HL-60 (cell line): ENCODE measurements at regions not wholly inside any gene's neighbourhood (a gene's known extent, or its start where the extent isn't known, plus 50 kb on each side); places are given as distances from the start of the nearest gene placed in this dataset.

Experiments used
- CTCF ChIP-seq: IDR thresholded peaks from one replicate; pipeline ENCODE4 v1.5.1; 2011; ENCODE audit warnings: low read length, control low read depth, inconsistent platforms; ENCODE audit not compliant: insufficient read depth
- GABPA ChIP-seq: IDR thresholded peaks from 2 replicates; pipeline ENCODE4 v1.6.1; 2012; ENCODE audit warnings: low read depth
- POLR2AphosphoS5 ChIP-seq: IDR thresholded peaks from 2 replicates; pipeline ENCODE4 v1.6.1; 2012; ENCODE audit warnings: low read depth
- SPI1 ChIP-seq: IDR thresholded peaks from 2 replicates; pipeline ENCODE4 v1.6.1; 2012; ENCODE audit warnings: low read depth, mild to moderate bottlenecking, borderline replicate concordance
- TF ChIP-seq, protein P1 (sequence below): IDR thresholded peaks from 2 replicates; pipeline ENCODE4 v1.6.1; 2012; ENCODE audit warnings: low read depth; ENCODE audit not compliant: insufficient replicate concordance

DNA sequence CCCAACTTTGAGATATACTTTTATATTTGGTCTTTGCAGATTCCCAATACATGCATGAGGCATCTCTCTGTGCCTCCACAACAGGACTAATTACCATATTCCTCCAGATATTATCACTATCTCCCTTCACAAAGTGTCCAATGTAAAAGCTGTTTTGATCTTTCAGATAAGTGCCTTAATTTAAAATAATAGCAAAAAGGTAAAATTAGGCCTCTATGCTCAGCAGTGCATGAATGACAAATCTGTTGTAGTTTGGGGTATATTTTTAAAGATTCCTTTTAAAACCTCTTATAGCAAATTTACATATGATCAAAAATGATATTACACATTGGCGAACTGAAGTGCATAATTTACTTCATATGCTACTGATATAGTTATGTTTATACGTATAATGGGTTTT is 369.2 kb upstream of the CCNH start:
- TF ChIP-seq CTCF (no peak), POLR2AphosphoS5 (no peak), GABPA (no peak), SPI1 (no peak)
- TF ChIP-seq, protein P1, sequence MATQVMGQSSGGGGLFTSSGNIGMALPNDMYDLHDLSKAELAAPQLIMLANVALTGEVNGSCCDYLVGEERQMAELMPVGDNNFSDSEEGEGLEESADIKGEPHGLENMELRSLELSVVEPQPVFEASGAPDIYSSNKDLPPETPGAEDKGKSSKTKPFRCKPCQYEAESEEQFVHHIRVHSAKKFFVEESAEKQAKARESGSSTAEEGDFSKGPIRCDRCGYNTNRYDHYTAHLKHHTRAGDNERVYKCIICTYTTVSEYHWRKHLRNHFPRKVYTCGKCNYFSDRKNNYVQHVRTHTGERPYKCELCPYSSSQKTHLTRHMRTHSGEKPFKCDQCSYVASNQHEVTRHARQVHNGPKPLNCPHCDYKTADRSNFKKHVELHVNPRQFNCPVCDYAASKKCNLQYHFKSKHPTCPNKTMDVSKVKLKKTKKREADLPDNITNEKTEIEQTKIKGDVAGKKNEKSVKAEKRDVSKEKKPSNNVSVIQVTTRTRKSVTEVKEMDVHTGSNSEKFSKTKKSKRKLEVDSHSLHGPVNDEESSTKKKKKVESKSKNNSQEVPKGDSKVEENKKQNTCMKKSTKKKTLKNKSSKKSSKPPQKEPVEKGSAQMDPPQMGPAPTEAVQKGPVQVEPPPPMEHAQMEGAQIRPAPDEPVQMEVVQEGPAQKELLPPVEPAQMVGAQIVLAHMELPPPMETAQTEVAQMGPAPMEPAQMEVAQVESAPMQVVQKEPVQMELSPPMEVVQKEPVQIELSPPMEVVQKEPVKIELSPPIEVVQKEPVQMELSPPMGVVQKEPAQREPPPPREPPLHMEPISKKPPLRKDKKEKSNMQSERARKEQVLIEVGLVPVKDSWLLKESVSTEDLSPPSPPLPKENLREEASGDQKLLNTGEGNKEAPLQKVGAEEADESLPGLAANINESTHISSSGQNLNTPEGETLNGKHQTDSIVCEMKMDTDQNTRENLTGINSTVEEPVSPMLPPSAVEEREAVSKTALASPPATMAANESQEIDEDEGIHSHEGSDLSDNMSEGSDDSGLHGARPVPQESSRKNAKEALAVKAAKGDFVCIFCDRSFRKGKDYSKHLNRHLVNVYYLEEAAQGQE: no peak
